VCaP (cell line): ENCODE measurements at regions not wholly inside any gene's neighbourhood (a gene's known extent, or its start where the extent isn't known, plus 50 kb on each side); places are given as distances from the start of the nearest gene placed in this dataset.

Source experiments
- H3K27ac ChIP-seq: fragments of 450-650 bp; 2 replicates; pipeline ENCODE4 v1.5.1; 2017
- CTCF ChIP-seq: fragments of 450-650 bp; conservative IDR thresholded peaks from 2 replicates; pipeline ENCODE4 v1.5.1; 2017; ENCODE audit warnings: mild to moderate bottlenecking, moderate library complexity

GRCh38 chr4:33064238-33064637, 2344.1 kb downstream of the PCDH7 start:
- H3K27ac ChIP-seq = no peak overlapping the region
- TF ChIP-seq CTCF = no peak

- no peak for TF ChIP-seq CTCF
- H3K27ac ChIP-seq = no peak overlapping the region
These were observed 2345.6 kb downstream of the PCDH7 start for GRCh38 chr4:33065749-33066148.

- TF ChIP-seq CTCF = no peak
- H3K27ac ChIP-seq = no peak overlapping the region
These were observed 2347.1 kb downstream of the PCDH7 start for GRCh38 chr4:33067221-33067620.

DNA sequence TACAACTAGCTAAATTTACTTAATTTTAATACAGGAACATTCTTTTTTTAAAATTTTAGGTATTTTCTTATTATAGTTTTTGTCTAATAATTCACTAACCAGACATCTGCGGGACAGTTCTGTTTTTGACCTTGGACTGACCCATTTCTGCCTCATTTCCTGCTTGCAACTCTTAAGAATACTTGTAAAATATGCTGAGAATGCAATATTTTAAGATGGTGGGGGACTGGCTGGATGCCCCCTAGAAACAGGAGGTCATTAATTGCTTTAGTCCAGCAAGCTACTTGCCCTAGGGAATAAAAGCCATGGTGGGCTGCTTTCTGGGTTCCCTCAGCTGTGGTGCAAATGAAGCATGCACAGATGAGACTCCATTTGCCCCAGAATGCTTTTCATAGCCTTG, 2348.4 kb downstream of the PCDH7 start:
- no peak for TF ChIP-seq CTCF
- H3K27ac ChIP-seq = no peak overlapping the region

GRCh38 chr4:33071535-33071934, 2351.4 kb downstream of the PCDH7 start:
- no peak overlapping the region for H3K27ac ChIP-seq
- TF ChIP-seq CTCF = no peak

GRCh38 chr4:33072298-33073089, 2352.3 kb downstream of the PCDH7 start:
- no peak overlapping the region for H3K27ac ChIP-seq
- no peak for TF ChIP-seq CTCF

GRCh38 chr4:33073811-33074210, 2353.6 kb downstream of the PCDH7 start:
- no peak for TF ChIP-seq CTCF
- no peak overlapping the region for H3K27ac ChIP-seq
